PFSK-1 (cell line): ENCODE measurements at regions not wholly inside any gene's neighbourhood (a gene's known extent, or its start where the extent isn't known, plus 50 kb on each side); places are given as distances from the start of the nearest gene placed in this dataset.

Source experiments
- FOXP2 ChIP-seq: optimal IDR thresholded peaks from 2 replicates; pipeline ENCODE3; 2011; ENCODE audit warnings: borderline replicate concordance, control low read depth, inconsistent platforms; ENCODE audit not compliant: insufficient read depth; ENCODE audit errors: extremely low read length, extremely low read depth
- POLR2AphosphoS5 ChIP-seq: IDR thresholded peaks from 2 replicates; pipeline ENCODE4 v1.6.1; 2012; ENCODE audit warnings: low read depth, mild to moderate bottlenecking, control low read depth, low read length, moderate library complexity
- REST ChIP-seq, 2 experiments: IDR thresholded peaks; 2 replicates each; pipeline versions ENCODE4 v1.6.1 to v1.8.0; 2011 to 2012; ENCODE audit warnings: low read depth in 2 of 2, low read length in 2 of 2, control low read depth in 1 of 2, inconsistent platforms in 1 of 2, mild to moderate bottlenecking in 1 of 2, moderate library complexity in 1 of 2; ENCODE audit not compliant: insufficient read depth in 1 of 2
- SIN3A ChIP-seq: IDR thresholded peaks from 2 replicates; pipeline ENCODE4 v1.6.1; 2012; ENCODE audit warnings: mild to moderate bottlenecking, low read length, moderate library complexity, borderline replicate concordance; ENCODE audit not compliant: insufficient read depth
- TAF1 ChIP-seq: IDR thresholded peaks from 2 replicates; pipeline ENCODE4 v1.6.1; 2012; ENCODE audit warnings: low read length, control low read depth, borderline replicate concordance; ENCODE audit not compliant: insufficient read depth

GRCh38 chr13:50114961-50115360, 99.7 kb downstream of the KCNRG start:
- TF ChIP-seq FOXP2, result no peak
- no peak for TF ChIP-seq SIN3A
- TF ChIP-seq TAF1, result no peak
- no peak for TF ChIP-seq POLR2AphosphoS5
- TF ChIP-seq REST (IDR thresholded peaks at IDR 0.05; ENCODE audit: insufficient read depth in 1 of 2, low read depth in 2 of 2, low read length in 2 of 2), result no peak

- TF ChIP-seq SIN3A, result no peak
- TF ChIP-seq FOXP2, result no peak
- no peak for TF ChIP-seq POLR2AphosphoS5
- TF ChIP-seq REST (IDR thresholded peaks at IDR 0.05; ENCODE audit: insufficient read depth in 1 of 2, low read depth in 2 of 2, low read length in 2 of 2), result no peak
- no peak for TF ChIP-seq TAF1
Measured at GRCh38 chr13:50115695-50116094, 100.5 kb downstream of the KCNRG start.

GRCh38 chr13:50116430-50116973, 101.3 kb downstream of the KCNRG start:
- no peak for TF ChIP-seq TAF1
- TF ChIP-seq SIN3A, result no peak
- TF ChIP-seq POLR2AphosphoS5, result no peak
- no peak for TF ChIP-seq FOXP2

GRCh38 chr13:50119591-50119990, 104.3 kb downstream of the KCNRG start:
- TF ChIP-seq FOXP2 (no peak), REST (IDR thresholded peaks at IDR 0.05; ENCODE audit: insufficient read depth in 1 of 2, low read depth in 2 of 2, low read length in 2 of 2) (no peak), POLR2AphosphoS5 (no peak), TAF1 (no peak), SIN3A (no peak)

- TF ChIP-seq SIN3A, result no peak
- TF ChIP-seq TAF1, result no peak
- TF ChIP-seq FOXP2, result no peak
- TF ChIP-seq POLR2AphosphoS5, result no peak
- no peak for TF ChIP-seq REST (IDR thresholded peaks at IDR 0.05; ENCODE audit: insufficient read depth in 1 of 2, low read depth in 2 of 2, low read length in 2 of 2)
Measured at GRCh38 chr13:50122455-50122854, 107.2 kb downstream of the KCNRG start.

- no peak for TF ChIP-seq POLR2AphosphoS5
- TF ChIP-seq SIN3A, result no peak
- no peak for TF ChIP-seq FOXP2
- TF ChIP-seq REST (IDR thresholded peaks at IDR 0.05; ENCODE audit: insufficient read depth in 1 of 2, low read depth in 2 of 2, low read length in 2 of 2), result no peak
Measured at GRCh38 chr13:50123002-50123401, 107.8 kb downstream of the KCNRG start.
